HepG2 (cell line): ENCODE measurements at regions not wholly inside any gene's neighbourhood (a gene's known extent, or its start where the extent isn't known, plus 50 kb on each side); places are given as distances from the start of the nearest gene placed in this dataset.

ENCODE experiments used
- CBFB ChIP-seq: sonication (generic); formaldehyde crosslinking; IDR thresholded peaks from 2 replicates; pipeline ENCODE4 v1.4.0; 2020; ENCODE audit warnings: missing genetic modification reagents
- CREB1 ChIP-seq, 2 experiments: fragments of 450-650 bp in 1 of 2; IDR thresholded peaks; 2 replicates each; pipeline ENCODE4 v1.6.1; 2016 to 2017; ENCODE audit warnings: control low read depth in 1 of 2, mild to moderate bottlenecking in 1 of 2, missing compliant biosample characterization in 1 of 2, missing genetic modification characterization in 1 of 2

DNA sequence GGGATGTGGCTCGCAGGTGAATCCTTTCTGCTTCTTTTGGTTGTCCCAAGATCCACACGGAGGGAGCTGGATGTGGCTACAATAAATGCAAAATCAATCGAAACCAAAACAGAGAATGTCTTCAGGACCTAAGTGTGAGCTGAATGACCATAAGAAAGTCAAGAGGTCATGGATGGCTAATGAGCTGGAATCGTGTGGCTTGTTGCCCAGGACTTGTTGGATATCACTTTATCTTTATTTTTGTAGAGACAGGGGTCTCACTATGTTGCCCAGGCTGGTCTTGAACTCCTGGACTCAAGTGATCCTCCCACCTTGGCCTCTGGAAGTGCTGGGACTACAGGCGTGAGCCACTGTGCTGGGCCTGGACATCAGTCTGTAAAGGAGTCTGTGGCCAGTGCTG lies 326.8 kb upstream of the N4BP1 start:
- TF ChIP-seq CBFB: no peak
- no peak for TF ChIP-seq CREB1 (IDR thresholded peaks at IDR 0.05)
- no peak for TF ChIP-seq CREB1 (CRISPR knock-in tag; IDR thresholded peaks at IDR 0.05)
